AG04449 (cell line): ENCODE measurements at regions not wholly inside any gene's neighbourhood (a gene's known extent, or its start where the extent isn't known, plus 50 kb on each side); places are given as distances from the start of the nearest gene placed in this dataset.

Source experiments
- CTCF ChIA-PET: fragments of 350-600 bp; formaldehyde crosslinking; extraction: SDS; loops from one replicate; lab custom pipeline; 2021; ENCODE audit warnings: antibody characterized with exemption; lab: Yijun Ruan, JAX
- POLR2A ChIA-PET: fragments of 400-600, 350-600 bp; formaldehyde crosslinking; extraction: SDS; loops from one replicate; lab custom pipeline; 2020; ENCODE audit warnings: antibody characterized with exemption, inconsistent platforms; lab: Yijun Ruan, JAX
- DNase-seq: peaks from one replicate; pipeline ENCODE4 v3.0.0-alpha.2; 2010; ENCODE audit warnings: low read depth, low spot score
- H3K4me3 ChIP-seq: 2 replicates; pipeline ENCODE4 v1.5.1; 2011; ENCODE audit warnings: low read depth, mild to moderate bottlenecking, control low read depth, low read length
- TF ChIP-seq, protein P1 (sequence below): IDR thresholded peaks from one replicate; pipeline ENCODE4 v1.5.1; 2011; ENCODE audit warnings: mild to moderate bottlenecking, moderate library complexity, low read length, control low read depth, inconsistent platforms; ENCODE audit not compliant: insufficient read depth; ENCODE audit errors: missing control alignments

DNA sequence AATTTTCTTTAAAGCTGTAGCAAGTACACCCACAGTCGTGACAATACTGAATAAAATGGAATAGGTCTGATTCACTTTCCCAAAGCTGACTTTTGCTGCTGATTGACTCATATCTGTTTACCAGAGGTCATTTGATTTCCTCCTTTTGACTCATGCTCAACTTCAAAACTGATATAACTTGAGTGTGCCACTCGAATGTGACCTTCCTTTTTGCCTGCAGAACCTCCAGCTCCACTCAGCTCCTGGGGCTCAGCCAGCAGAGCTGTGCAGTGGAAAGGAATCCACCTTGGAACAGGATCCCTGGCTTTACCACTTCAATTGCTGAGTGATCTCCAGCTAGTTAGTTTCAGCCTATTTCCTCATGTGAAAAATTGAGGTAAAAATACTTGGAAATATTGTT lies 84.1 kb downstream of the FEM1C start:
- no peak for DNase-seq
- H3K4me3 ChIP-seq: no peak overlapping the region
- ChIA-PET CTCF (interaction anchor here (0.7 to 2.1 kb wide), 2 partner anchors 15 to 83 kb away, joined by 3 to 5 read pairs; no protein-coding TSS in a partner anchor), POLR2A (interaction anchor here (0.8 to 2.6 kb wide), 4 partner anchors 37 to 84 kb away, joined by 3 to 10 read pairs (median 3); partner anchors contain the start of gene FEM1C)
- TF ChIP-seq, protein P1, sequence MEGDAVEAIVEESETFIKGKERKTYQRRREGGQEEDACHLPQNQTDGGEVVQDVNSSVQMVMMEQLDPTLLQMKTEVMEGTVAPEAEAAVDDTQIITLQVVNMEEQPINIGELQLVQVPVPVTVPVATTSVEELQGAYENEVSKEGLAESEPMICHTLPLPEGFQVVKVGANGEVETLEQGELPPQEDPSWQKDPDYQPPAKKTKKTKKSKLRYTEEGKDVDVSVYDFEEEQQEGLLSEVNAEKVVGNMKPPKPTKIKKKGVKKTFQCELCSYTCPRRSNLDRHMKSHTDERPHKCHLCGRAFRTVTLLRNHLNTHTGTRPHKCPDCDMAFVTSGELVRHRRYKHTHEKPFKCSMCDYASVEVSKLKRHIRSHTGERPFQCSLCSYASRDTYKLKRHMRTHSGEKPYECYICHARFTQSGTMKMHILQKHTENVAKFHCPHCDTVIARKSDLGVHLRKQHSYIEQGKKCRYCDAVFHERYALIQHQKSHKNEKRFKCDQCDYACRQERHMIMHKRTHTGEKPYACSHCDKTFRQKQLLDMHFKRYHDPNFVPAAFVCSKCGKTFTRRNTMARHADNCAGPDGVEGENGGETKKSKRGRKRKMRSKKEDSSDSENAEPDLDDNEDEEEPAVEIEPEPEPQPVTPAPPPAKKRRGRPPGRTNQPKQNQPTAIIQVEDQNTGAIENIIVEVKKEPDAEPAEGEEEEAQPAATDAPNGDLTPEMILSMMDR: no peak

GRCh38 chr5:115459855-115460341 lies 84.7 kb downstream of the FEM1C start:
- no peak overlapping the region for H3K4me3 ChIP-seq
- DNase-seq: no peak
- TF ChIP-seq, protein P1: no peak
- CTCF ChIA-PET: interaction anchor here (2.1 kb wide), 1 partner anchor 83 kb away, joined by 5 read pairs; no protein-coding TSS in a partner anchor
- POLR2A ChIA-PET: interaction anchor here (1.1 to 2.6 kb wide), 3 partner anchors 24 to 84 kb away, joined by 3 to 10 read pairs (median 3); partner anchors contain the start of gene FEM1C

DNA sequence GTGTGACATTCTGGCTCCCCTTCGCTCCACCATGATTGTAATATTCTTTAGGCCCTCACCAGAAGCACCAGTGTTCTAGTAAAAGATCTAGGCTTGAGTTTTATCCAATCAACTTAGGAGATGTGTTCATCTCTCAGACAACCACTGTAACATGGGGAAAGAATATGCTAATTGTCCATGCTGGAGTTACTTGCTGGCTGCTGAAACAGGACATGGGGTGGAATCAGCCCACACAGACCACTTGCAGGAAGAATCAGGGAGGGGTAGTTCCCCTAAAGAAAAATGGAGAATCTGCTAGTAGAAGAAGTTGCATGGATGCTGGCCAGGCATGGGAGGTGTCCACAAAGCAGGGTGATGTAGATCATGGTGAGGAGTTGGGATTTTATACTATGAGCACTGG lies 86.2 kb downstream of the FEM1C start:
- ChIA-PET CTCF (no interaction called here), POLR2A (no interaction called here)
- H3K4me3 ChIP-seq: no peak overlapping the region
- TF ChIP-seq, protein P1: no peak
- no peak for DNase-seq

- POLR2A ChIA-PET: no interaction called here
- CTCF ChIA-PET: no interaction called here
- no peak overlapping the region for H3K4me3 ChIP-seq
- TF ChIP-seq, protein P1: no peak
- DNase-seq: no peak
Observed at GRCh38 chr5:115458003-115458409, 86.6 kb downstream of the FEM1C start.

GRCh38 chr5:115457571-115457970 lies 87.0 kb downstream of the FEM1C start:
- ChIA-PET CTCF (no interaction called here), POLR2A (no interaction called here)
- TF ChIP-seq, protein P1: no peak
- H3K4me3 ChIP-seq: no peak overlapping the region
- DNase-seq: no peak

DNA sequence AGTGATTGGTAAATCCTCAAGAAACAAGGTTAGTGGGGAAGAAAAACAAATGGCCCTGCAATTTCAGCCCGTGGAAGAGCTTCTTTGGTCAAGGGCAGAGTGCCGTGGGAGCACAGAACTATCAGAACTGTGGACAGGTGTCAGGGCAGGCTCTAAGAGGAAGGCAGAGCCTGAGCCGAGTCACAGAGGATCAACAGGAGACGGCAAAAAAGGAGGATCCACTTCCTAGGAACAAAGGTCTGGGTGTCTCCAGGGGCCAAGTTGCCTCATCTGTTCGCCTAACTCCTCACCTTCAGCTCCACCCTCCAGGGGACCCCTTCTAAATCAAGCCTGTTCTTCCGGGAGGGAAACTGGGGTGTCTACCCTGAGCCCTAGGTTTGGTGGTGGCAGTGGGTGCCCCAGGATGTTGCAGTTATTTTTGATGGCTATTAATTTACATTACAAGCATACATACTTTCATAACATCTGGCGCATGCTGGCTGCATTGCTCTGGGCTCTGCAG lies 88.0 kb downstream of the FEM1C start:
- TF ChIP-seq, protein P1: no peak
- no peak for DNase-seq
- POLR2A ChIA-PET: no interaction called here
- H3K4me3 ChIP-seq: no peak overlapping the region
- CTCF ChIA-PET: no interaction called here
